ENCODE measurements at regions not wholly inside any gene's neighbourhood (a gene's known extent, or its start where the extent isn't known, plus 50 kb on each side); places are given as distances from the start of the nearest gene placed in this dataset.

GRCh38 chrX:47751670-47752069 is 85.0 kb upstream of the ZNF81 start (continued):
- TF ChIP-seq SNAI1 (CRISPR knock-in tag; IDR thresholded peaks at IDR 0.05; ENCODE audit: borderline replicate concordance) (no peak), NR3C1 (CRISPR knock-in tag; IDR thresholded peaks at IDR 0.05) (no peak), PBX2 (CRISPR knock-in tag; IDR thresholded peaks at IDR 0.05) (no peak), EHMT2 (IDR thresholded peaks at IDR 0.05; ENCODE audit: borderline replicate concordance, low read depth, low read length) (no peak), ZNF256 (CRISPR knock-in tag; conservative IDR thresholded peaks at IDR 0.05) (no peak), ZNF281 (CRISPR knock-in tag; IDR thresholded peaks at IDR 0.05; ENCODE audit: borderline replicate concordance) (no peak)

- no peak for FAIRE-seq
- CTCF ChIA-PET (ENCODE audit: low intra/inter-chr PET ratio, low total read pairs), result no interaction called here
These were observed 87.3 kb upstream of the ZNF81 start for GRCh38 chrX:47749185-47749967.

More at GRCh38 chrX:47749185-47749967, 87.3 kb upstream of the ZNF81 start:
- BruUV-seq (replicated peaks), result no TSS peak
- Histone ChIP-seq H3K9ac (ENCODE audit: insufficient read depth, low read depth, low read length) (no peak overlapping the region), H3K27ac (ENCODE audit: extremely low read length, insufficient read depth, low read length) (no peak overlapping the region), H3K4me1 (ENCODE audit: insufficient read depth, low read length) (no peaks in the 10 kb centered on the region), H3K36me3 (replicated peaks in 1 of 2; ENCODE audit: control insufficient read depth in 1 of 2, insufficient read depth in 2 of 2, low read length in 2 of 2) (no peaks in the 10 kb centered on the region), H3K4me3 (replicated peaks in 1 of 3; ENCODE audit: insufficient read depth in 1 of 3, low read depth in 2 of 3, low read length in 3 of 3) (no peak overlapping the region), H4K20me1 (ENCODE audit: insufficient read depth, low read length) (no peaks in the 10 kb centered on the region), H3K27me3 (ENCODE audit: control insufficient read depth in 1 of 2, insufficient read depth in 2 of 2, low read length in 2 of 2) (no peaks in the 10 kb centered on the region), H2AFZ (ENCODE audit: low read length) (no peak overlapping the region), H3K79me2 (ENCODE audit: insufficient read depth, low read length) (no peaks in the 10 kb centered on the region), H3K4me2 (ENCODE audit: low read depth, low read length) (no peak overlapping the region), H3K9me3 (ENCODE audit: low read length) (no peaks in the 10 kb centered on the region)
- in situ Hi-C loops (cut with HindIII; ENCODE audit: extremely low pct_ligation_motif_present, low pct_unique_long_range_greater_than_20kb) (no loop called here), intact Hi-C loops (cut with micrococcal nuclease; ENCODE audit: unreplicated experiment) (no loop called here)
- 4% methylated on average over 4 of the region's 7 CpGs for WGBS (ENCODE audit: low lambda C conversion rate)
- DNase-seq (ENCODE audit: low spot score) (no peak), ATAC-seq (no peak)
- TF ChIP-seq CREB1 (IDR thresholded peaks at IDR 0.05), result peak; percentile 20; the same call in 1 of the 2 replicates
- TF ChIP-seq CREB1 (CRISPR knock-in tag; IDR thresholded peaks at IDR 0.05), result no peak
- TF ChIP-seq SALL2 (CRISPR knock-in tag; IDR thresholded peaks at IDR 0.05), result no peak
- no peak for TF ChIP-seq DZIP1 (CRISPR knock-in tag; IDR thresholded peaks at IDR 0.05)
- TF ChIP-seq SNAI1 (CRISPR knock-in tag; IDR thresholded peaks at IDR 0.05; ENCODE audit: borderline replicate concordance), result no peak
- no peak for TF ChIP-seq ZNF17 (CRISPR knock-in tag; IDR thresholded peaks at IDR 0.05)
- TF ChIP-seq NFRKB (IDR thresholded peaks at IDR 0.05), result no peak
- POLR2A ChIA-PET, result no interaction called here
